ENCODE measurements at regions not wholly inside any gene's neighbourhood (a gene's known extent, or its start where the extent isn't known, plus 50 kb on each side); places are given as distances from the start of the nearest gene placed in this dataset.

GRCh38 chr2:196435189-196435588 lies 204.3 kb upstream of the CCDC150 start:
- no peak for TF ChIP-seq CTBP1 (IDR thresholded peaks at IDR 0.05; ENCODE audit: borderline replicate concordance)
- no peak for TF ChIP-seq ARNT (IDR thresholded peaks at IDR 0.05)
- no peak for TF ChIP-seq FOXA1 (IDR thresholded peaks at IDR 0.05)
- TF ChIP-seq SUZ12 (IDR thresholded peaks at IDR 0.05), result no peak
- no peak for TF ChIP-seq TARDBP (IDR thresholded peaks at IDR 0.05)
- TF ChIP-seq L3MBTL2 (conservative IDR thresholded peaks at IDR 0.05), result no peak

All from HEK293T (cell line).